ENCODE measurements at regions not wholly inside any gene's neighbourhood (a gene's known extent, or its start where the extent isn't known, plus 50 kb on each side); places are given as distances from the start of the nearest gene placed in this dataset.

DNA sequence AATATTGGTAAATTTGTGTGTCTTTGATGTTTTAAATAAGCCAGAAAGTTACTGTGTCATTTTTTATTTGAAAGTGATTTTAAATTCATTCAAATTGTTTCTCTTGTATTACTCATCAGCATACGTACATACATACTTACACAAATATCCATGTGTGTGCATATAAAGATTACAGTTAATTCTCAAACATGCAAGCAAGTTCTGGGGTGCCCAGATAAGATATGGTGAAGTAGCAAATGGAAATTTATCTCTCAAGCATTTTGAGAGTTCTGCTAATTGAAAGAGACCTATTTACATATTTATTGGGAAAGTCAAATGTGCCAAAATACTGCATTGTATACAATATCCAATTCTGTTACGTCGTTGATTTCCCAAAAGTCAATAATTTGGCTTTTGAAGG lies 1024.0 kb upstream of the CNTN5 start (continued):
- TF ChIP-seq HMGN3 (IDR thresholded peaks at IDR 0.05; ENCODE audit: borderline replicate concordance, extremely low read depth, insufficient read length, low read depth, low read length) (no peak), CHD2 (IDR thresholded peaks at IDR 0.05; ENCODE audit: low read depth, low read length) (no peak), FOXJ3 (CRISPR knock-in tag; IDR thresholded peaks at IDR 0.05) (no peak), MIER1 (IDR thresholded peaks at IDR 0.05; ENCODE audit: low read depth) (no peak), ZNF311 (CRISPR knock-in tag; IDR thresholded peaks at IDR 0.05) (no peak), ELF1 (tag; IDR thresholded peaks at IDR 0.05) (no peak), ZEB2 (IDR thresholded peaks at IDR 0.05) (no peak), TEAD1 (CRISPR knock-in tag; IDR thresholded peaks at IDR 0.05) (no peak), CXXC5 (CRISPR knock-in tag; IDR thresholded peaks at IDR 0.05) (peak; percentile 24; the same call in 1 of the 2 replicates), ZNF639 (CRISPR knock-in tag; conservative IDR thresholded peaks at IDR 0.05 in 1 of 2, IDR thresholded peaks at IDR 0.05 in 1 of 2) (no peak), THRA (IDR thresholded peaks at IDR 0.05) (no peak), TAL1 (IDR thresholded peaks at IDR 0.05) (peak; percentile 88), ZNF830 (CRISPR knock-in tag; IDR thresholded peaks at IDR 0.05) (no peak), CBX5 (IDR thresholded peaks at IDR 0.05; ENCODE audit: borderline replicate concordance, low read depth) (no peak), BRCA1 (IDR thresholded peaks at IDR 0.05) (no peak), BRCA1 (CRISPR knock-in tag; IDR thresholded peaks at IDR 0.05) (no peak), FOXJ2 (tag; IDR thresholded peaks at IDR 0.05) (no peak), HNRNPLL (IDR thresholded peaks at IDR 0.05; ENCODE audit: low read depth, low read length, poor library complexity, severe bottlenecking) (no peak), FOXM1 (IDR thresholded peaks at IDR 0.05; ENCODE audit: low read depth) (peak; percentile 80), FOXM1 (CRISPR knock-in tag; IDR thresholded peaks at IDR 0.05; ENCODE audit: low read depth) (no peak), RFX5 (IDR thresholded peaks at IDR 0.05; ENCODE audit: low read depth, low read length) (no peak), NCOA6 (IDR thresholded peaks at IDR 0.05) (no peak)
- TF ChIP-seq, protein P1, sequence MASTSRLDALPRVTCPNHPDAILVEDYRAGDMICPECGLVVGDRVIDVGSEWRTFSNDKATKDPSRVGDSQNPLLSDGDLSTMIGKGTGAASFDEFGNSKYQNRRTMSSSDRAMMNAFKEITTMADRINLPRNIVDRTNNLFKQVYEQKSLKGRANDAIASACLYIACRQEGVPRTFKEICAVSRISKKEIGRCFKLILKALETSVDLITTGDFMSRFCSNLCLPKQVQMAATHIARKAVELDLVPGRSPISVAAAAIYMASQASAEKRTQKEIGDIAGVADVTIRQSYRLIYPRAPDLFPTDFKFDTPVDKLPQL (IDR thresholded peaks at IDR 0.05; ENCODE audit: extremely low read depth, insufficient read length), result no peak
- TF ChIP-seq, protein P2, sequence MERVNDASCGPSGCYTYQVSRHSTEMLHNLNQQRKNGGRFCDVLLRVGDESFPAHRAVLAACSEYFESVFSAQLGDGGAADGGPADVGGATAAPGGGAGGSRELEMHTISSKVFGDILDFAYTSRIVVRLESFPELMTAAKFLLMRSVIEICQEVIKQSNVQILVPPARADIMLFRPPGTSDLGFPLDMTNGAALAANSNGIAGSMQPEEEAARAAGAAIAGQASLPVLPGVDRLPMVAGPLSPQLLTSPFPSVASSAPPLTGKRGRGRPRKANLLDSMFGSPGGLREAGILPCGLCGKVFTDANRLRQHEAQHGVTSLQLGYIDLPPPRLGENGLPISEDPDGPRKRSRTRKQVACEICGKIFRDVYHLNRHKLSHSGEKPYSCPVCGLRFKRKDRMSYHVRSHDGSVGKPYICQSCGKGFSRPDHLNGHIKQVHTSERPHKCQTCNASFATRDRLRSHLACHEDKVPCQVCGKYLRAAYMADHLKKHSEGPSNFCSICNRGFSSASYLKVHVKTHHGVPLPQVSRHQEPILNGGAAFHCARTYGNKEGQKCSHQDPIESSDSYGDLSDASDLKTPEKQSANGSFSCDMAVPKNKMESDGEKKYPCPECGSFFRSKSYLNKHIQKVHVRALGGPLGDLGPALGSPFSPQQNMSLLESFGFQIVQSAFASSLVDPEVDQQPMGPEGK (CRISPR knock-in tag; IDR thresholded peaks at IDR 0.05; ENCODE audit: borderline replicate concordance), result no peak

Measured in K562 (cell line).